GM21526 (cell line): ENCODE measurements at regions not wholly inside any gene's neighbourhood (a gene's known extent, or its start where the extent isn't known, plus 50 kb on each side); places are given as distances from the start of the nearest gene placed in this dataset.
"Not testable (repeated sequence)": the region's sequence is repeated elsewhere in the genome, so short reads cannot be mapped to it uniquely, and the experiment has no call there.

Experiments
- ATAC-seq: cut with Tn5 transposase; IDR thresholded peaks from one replicate; pipeline ENCODE4 v1.9.1; 2021; ENCODE audit warnings: moderate library complexity; ENCODE audit not compliant: unreplicated experiment, low FRiP score

GRCh38 chr5:100252037-100252436 is 283.1 kb upstream of the FAM174A start:
- ATAC-seq = no peak

GRCh38 chr5:100249884-100250269 is 285.3 kb upstream of the FAM174A start:
- ATAC-seq = no peak

GRCh38 chr5:100249211-100249883 is 285.8 kb upstream of the FAM174A start:
- no peak for ATAC-seq

DNA sequence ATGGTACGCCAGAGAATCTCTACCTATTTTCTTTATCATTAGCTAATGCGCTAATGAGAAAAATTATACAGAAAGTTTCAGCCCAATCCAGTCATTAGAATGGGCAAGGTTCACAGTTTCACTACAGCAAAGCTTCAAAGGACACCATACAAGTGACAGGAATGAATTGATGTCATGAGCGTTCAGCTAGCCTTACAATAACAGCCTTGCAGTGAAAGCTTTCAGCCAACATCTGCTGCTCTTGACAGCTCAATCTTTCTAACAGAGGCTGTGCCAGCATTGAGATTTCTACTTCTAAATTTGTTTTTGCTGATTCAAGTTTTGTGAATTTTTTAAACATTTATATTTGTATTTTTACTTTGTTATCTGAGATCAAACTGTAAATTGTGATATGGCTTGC is 302.4 kb upstream of the FAM174A start:
- no peak for ATAC-seq

- ATAC-seq = no peak
Observed at GRCh38 chr5:100188778-100189177, 346.4 kb upstream of the FAM174A start.

DNA sequence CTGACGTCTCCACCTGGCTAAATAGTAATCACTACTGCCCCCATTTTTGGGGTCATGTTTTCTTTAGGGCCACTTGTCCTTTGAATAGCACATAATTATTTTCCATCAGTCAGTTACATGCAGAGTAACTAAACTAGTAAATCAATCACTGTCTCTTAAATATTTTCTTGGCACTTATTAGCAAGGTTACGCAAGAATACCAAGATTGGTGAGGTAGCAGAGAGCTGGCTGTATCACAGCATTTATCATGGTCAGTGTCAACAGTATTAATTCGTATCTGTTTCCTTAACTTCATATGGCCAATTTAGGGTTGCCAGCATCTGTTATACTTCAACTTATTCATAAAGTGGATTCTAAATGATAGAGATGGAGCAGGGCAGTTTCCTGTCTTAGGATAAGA is 346.8 kb upstream of the FAM174A start:
- ATAC-seq = no peak

DNA sequence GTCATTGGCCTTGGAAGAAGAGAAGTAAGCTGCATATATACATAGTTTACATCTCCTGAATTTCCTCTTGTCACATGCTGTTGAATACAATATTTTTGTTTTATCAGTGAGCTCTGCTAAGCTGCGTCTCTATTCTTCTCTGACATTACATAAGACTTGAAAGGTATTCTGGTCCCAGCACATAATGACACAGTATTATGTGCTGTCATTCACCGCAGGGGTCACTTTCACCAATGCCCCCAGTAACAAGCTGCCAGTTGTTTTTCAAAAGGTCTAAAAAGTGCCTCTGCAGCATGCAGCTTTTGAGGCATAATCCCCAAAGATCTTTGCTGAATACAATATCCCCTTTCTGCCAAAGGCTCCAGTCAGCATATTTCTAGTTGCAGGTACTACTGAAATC is 349.0 kb upstream of the FAM174A start:
- no peak for ATAC-seq

DNA sequence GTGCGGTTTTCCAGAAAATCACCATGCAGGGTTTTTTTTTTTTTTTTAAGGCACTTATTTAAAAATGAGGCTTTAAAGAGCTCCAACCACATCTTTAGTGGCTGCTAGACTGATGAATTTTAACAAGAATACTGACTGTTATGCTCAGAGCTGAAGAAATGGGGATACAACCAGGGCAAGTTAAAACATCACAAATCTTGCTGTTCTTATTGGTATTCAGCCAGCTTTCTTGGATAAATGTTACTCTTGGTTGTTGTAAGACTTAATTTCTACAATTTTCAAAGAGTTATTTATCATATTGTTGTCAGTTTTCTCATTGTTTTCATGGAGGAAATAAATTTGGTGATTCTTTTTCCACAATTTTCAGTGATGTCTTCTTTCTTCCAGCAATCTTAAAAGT is 352.8 kb upstream of the FAM174A start:
- no peak for ATAC-seq

GRCh38 chr5:100175346-100175745 is 359.8 kb upstream of the FAM174A start:
- ATAC-seq = no peak

DNA sequence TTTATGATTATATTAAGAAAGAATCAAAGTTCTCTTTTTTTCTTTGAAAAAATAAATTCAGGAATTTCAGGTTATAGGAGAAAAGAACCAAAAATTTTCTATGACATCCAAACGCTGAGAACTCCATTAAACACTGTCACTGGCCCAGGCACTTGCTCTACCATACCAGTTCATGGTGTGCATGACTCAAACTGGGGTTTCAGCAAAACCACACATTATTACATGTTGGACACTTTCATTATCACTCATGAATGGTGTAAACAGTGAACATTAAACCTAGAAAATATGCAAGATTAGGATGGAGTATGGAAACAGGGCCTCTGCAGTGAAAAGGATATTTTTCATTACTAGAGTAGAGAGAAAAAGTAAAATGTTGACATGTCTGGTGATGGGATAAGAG is 369.9 kb upstream of the FAM174A start:
- peak; percentile 100 for ATAC-seq

- no peak for ATAC-seq
Observed at GRCh38 chr5:100161868-100162267, 373.3 kb upstream of the FAM174A start.

DNA sequence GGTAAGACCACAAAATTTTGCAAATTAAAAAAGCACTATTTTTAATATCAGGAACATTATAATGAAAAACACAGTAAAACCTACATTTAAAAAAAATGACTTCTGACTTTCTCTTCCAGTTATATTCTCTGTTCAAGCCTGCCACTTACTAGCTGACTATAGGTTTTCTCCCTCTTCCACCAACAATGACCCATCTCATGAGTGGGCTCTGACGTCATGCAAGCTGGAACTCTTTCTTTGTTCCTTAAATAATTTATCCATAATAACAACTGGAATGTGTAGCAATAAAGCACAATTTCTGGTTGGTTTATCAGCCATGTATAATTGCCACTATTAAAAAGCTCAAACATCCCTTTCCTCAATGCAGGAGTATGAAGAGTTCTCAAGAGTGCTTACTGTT is 378.1 kb upstream of the FAM174A start:
- ATAC-seq = no peak

DNA sequence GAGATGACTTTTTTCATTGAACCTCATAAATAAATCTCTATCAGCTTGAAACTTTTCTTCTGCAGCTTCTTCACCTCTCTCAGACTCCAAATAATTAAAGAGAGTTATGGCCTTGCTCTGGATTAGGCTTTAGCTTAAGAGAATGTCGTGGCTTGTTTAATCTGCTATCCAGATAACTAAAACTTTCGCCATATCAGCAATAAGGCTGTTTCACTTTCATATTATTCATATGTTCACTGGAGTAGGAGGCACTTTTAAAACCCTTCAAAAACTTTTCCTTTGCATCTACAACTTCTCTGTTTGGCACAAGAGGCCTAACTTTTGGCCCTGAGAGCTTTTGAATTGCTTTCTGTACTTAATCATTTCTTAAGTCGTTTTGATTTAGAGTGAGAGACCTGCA is 386.9 kb upstream of the FAM174A start:
- ATAC-seq = no peak

GRCh38 chr5:100142607-100143006 is 392.6 kb upstream of the FAM174A start:
- no peak for ATAC-seq

DNA sequence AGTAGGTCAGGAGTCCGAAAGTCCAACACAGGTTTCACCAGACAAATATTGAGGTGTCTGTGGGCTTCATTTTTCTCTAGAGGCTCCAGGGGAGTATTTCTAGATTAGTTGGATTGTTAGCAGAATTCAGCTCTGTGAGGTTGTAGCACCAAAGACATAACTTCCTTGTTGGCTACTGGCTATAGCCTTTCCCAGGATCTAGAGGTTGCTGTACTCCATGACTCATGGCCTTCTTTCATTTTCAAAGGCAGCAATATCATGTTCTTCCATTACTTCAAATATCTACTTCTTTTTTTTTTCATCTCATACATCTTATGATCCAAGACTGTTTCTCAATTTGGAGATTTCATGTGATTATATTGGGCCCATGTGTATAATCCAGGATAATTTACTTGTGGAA is 404.0 kb upstream of the FAM174A start:
- no peak for ATAC-seq

DNA sequence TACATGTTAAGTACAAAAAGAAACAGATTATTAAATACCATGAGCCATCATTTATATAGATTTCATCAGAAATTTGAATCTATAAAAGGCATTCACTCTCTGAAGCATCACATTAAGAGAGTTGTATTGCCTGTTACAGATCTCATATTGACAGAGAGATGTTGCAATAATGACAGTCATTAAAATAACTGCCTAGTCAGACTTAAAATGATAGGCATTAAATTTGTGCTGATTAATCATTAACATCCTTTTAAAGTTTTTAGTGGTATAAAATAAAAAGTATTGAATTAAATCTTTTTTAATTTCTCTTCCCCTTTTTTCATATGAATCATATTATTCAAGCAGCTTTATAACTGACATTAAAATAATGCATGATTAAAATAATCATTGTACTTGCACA is 404.9 kb upstream of the FAM174A start:
- ATAC-seq = no peak

DNA sequence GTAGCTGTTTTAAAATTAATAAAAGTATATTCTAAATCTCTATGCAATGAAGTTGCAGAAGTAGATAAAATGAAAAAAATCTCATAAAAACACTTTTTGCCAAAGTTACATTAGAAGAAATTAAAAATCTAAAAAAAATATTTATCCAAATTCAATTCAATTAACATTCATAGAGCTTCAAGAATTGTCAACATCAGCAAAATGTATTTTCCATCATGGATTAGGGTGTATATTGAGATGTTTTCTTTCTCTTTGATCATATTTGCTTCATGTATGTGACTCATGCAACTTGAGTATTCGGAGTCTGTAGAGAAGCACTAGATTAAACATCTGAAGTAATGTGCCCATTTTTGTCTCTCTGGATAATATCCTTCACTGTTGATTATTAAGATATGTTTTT is 415.3 kb upstream of the FAM174A start:
- no peak for ATAC-seq

DNA sequence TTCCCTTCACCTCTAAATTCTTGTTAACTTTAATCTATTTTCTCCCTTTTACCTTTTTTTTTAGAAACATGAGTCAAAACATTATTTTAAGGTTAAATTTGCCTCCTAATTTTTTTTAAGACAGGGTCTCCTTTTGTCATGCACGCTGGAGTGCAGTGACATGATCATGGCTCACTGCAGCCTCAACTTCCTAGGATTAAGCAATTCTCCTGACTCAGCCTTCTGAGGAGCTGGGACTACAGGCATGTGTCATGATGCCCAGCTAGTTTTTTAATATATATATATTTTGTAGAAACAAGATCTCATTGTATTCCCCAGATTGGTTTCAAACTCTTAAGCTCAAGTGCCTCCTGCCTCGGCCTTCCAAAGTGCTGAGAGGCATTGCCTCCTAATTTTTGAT is 424.7 kb upstream of the FAM174A start:
- ATAC-seq = no peak

GRCh38 chr5:100108883-100109282 is 426.3 kb upstream of the FAM174A start:
- no peak for ATAC-seq

GRCh38 chr5:100103592-100104119 is 431.5 kb upstream of the FAM174A start:
- not testable (repeated sequence) for ATAC-seq

- not testable (repeated sequence) for ATAC-seq
Observed at GRCh38 chr5:100101466-100101865, 433.7 kb upstream of the FAM174A start.

- ATAC-seq = not testable (repeated sequence)
Observed at GRCh38 chr5:100096328-100096727, 438.8 kb upstream of the FAM174A start.

GRCh38 chr5:100080703-100081102 is 454.5 kb upstream of the FAM174A start:
- ATAC-seq = not testable (repeated sequence)
